Limb (tissue), 2 donors: ENCODE measurements at regions not wholly inside any gene's neighbourhood (a gene's known extent, or its start where the extent isn't known, plus 50 kb on each side); places are given as distances from the start of the nearest gene placed in this dataset.
A peak's percentile ranks its signal among the peaks of the same experiment; 100 is the strongest.

Experiments
- DNase-seq, 2 donors: peaks; one replicate each; pipeline ENCODE4 v3.0.0-alpha.2; 2016; ENCODE audit errors: extremely low spot score in 2 of 2

GRCh38 chr13:40113643-40114304, 458.3 kb downstream of the COG6 start:
- DNase-seq, result no peak

DNA sequence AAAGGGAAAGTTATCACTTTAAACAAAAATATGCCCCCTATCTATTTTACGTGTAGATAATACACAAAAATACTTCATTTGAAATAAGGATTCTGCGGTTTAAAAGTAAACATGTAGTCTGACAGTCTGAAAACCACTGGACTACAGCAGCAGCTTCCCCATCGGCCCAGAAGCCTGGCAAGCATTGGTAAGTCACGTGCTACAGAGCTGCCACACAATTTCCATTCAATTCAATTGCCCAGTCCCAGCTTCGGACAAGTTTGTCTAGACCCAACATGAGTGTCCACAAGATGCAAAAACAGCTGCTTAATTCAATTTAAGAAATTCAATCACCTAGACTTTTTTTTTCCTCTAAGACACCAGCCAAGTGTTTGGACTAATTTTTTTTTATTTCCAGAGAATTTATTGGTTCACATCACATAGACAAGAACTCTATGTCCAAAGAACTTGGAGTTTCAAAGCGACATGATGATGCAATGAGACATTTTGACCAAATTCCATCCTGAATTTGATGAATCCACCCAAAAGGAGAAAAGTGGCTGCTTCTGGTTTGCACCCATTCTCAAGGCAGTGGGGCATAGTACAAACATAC, 458.9 kb downstream of the COG6 start:
- no peak for DNase-seq

DNA sequence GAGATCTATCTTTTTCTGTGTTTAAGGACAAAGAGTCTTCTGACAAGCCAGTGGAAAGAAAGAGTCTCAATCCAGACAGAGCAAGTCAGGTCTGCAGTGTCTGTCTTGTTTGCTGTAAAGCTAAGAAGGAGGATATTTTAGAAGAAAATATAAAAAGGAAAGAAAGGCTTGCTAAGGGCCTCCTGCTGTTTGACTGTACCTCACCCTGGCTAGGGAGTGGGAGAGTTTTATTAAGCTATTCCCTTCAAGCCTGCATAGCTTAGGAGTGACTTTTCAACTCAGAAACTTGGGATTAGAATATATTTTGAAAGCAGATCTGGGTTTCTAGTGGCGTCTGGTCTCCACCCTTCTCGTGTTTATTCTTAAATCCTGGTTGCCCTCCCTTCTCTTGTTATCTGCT, 460.0 kb downstream of the COG6 start:
- DNase-seq, result no peak

DNA sequence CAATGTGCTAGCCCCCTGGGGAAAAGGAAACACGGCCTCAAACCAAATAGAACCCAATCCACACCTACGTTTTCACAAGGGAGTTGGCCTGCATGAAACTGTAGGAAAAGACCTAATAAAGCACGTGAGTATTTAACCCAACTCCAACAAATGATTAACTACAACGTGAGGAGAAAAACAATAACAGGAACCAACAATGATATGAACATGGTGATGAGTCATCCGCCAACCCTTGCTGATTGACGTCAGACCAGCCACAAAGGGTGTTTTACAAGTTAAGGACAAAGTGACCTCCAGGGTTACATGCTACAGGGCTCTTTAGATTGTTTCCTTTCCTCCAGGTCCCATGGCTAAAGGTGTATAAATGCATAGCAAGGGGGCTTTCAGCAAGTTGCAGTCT, 460.5 kb downstream of the COG6 start:
- no peak for DNase-seq

- DNase-seq, result no peak
Observed at GRCh38 chr13:40118337-40118736, 462.9 kb downstream of the COG6 start.

DNA sequence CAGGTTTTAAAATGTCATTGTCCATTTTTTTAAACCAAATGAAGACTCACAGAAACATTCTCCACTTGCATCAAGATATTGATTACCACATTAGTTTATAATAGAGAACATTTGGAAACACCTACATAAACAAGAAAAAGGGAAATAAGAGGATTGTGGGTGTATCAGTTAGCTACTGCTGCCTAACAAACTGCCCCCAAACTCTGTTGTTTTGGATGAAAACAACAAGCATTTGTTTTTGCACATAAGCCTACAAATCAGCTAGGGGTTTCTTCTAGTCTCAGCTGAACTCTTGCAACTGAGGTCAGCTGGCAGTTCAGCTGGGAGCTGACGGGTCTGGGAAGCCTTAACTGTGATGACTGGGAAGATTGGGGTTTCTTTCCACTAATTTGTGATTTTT, 464.4 kb downstream of the COG6 start:
- DNase-seq, result no peak

GRCh38 chr13:40120288-40120687, 464.8 kb downstream of the COG6 start:
- no peak for DNase-seq

- no peak for DNase-seq
Observed at GRCh38 chr13:40120781-40121180, 465.3 kb downstream of the COG6 start.

GRCh38 chr13:40121722-40122121, 466.3 kb downstream of the COG6 start:
- peak in 1 of 2 donors; percentile 11 for DNase-seq

DNA sequence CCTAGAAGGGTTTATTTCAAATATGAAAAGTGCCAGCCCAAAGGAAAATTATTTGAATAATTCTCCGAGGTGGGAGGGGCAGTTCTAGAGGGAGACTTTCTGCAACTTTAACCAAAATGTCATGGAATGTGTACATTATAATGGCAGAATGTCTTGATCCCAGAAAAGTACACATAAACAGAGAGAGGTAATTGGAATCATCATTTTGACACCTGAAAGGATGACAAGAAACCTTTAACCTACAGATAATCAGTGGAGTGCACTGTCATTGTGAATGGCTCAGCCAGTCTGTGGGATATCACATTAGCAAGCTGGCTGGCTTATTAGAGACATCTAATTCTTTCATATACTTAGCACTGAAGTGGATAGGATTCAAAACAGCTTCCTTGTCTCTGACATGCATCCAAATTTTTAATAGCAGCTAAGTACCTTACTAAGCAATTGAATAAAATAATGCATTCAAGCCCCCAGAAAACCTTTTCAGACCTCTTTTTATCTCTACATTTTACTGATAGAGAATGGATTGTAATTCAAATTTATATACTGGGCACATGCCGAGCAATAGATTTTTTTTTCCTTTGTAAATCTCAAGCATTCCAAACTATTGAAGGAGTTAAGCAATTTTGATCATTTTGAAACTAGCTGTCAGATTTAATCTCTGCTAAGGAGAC, 468.6 kb downstream of the COG6 start:
- DNase-seq, result no peak

GRCh38 chr13:40124633-40125015, 469.2 kb downstream of the COG6 start:
- DNase-seq, result no peak

DNA sequence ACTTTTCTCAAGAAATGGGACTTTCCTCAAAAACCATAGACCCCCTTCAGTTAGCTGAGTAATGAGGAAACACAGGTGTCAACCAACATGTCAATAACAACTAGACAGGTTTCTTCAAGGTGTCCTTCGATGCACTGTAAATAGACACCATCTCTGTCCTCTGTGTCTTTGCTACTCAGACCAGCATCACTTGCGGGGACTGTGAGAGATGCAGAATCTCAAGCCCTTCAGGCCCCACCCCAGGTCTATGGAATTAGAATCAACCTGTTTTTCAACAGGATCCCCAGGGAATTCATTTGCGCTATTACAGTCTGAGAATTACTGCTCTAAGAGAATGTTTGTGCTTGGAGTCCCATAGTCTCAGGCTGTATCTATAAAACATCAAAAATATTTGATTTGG, 469.9 kb downstream of the COG6 start:
- DNase-seq, result no peak

- DNase-seq, result no peak
Observed at GRCh38 chr13:40126306-40127085, 471.0 kb downstream of the COG6 start.

GRCh38 chr13:40127476-40127875, 472.0 kb downstream of the COG6 start:
- no peak for DNase-seq

GRCh38 chr13:40127925-40128324, 472.5 kb downstream of the COG6 start:
- DNase-seq, result no peak

GRCh38 chr13:40129467-40129866, 474.0 kb downstream of the COG6 start:
- no peak for DNase-seq

GRCh38 chr13:40130871-40131636, 475.6 kb downstream of the COG6 start:
- DNase-seq, result no peak

- DNase-seq, result no peak
Observed at GRCh38 chr13:40132249-40132648, 476.8 kb downstream of the COG6 start.

DNA sequence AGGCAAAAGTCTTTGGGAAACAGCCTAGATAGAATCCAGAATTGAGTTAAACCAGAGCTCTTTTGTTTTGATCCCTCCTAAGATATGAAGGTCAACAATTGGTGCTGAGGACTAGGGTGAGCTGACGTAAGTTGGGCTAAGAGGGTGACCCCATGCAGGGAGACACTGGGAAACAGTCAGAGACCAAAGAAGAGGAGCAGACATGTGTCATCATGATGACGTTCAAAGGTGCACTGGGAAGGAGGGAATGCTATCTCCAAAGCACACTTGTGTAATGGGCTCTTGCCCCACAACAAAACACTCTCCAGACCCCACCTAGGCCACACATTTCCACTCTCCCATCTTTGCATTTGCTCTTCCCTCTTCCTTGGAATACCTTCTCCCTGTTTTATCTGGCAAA, 481.4 kb downstream of the COG6 start:
- DNase-seq, result no peak

- DNase-seq, result no peak
Observed at GRCh38 chr13:40137400-40137799, 481.9 kb downstream of the COG6 start.

GRCh38 chr13:40139896-40140520, 484.5 kb downstream of the COG6 start:
- DNase-seq, result no peak
